GM15510 (cell line): ENCODE measurements at regions not wholly inside any gene's neighbourhood (a gene's known extent, or its start where the extent isn't known, plus 50 kb on each side); places are given as distances from the start of the nearest gene placed in this dataset.

Source experiments
- POLR2A ChIP-seq: IDR thresholded peaks from 3 replicates; pipeline ENCODE4 v1.6.1; 2011; ENCODE audit warnings: borderline replicate concordance; ENCODE audit not compliant: insufficient read length; ENCODE audit errors: extremely low read depth

DNA sequence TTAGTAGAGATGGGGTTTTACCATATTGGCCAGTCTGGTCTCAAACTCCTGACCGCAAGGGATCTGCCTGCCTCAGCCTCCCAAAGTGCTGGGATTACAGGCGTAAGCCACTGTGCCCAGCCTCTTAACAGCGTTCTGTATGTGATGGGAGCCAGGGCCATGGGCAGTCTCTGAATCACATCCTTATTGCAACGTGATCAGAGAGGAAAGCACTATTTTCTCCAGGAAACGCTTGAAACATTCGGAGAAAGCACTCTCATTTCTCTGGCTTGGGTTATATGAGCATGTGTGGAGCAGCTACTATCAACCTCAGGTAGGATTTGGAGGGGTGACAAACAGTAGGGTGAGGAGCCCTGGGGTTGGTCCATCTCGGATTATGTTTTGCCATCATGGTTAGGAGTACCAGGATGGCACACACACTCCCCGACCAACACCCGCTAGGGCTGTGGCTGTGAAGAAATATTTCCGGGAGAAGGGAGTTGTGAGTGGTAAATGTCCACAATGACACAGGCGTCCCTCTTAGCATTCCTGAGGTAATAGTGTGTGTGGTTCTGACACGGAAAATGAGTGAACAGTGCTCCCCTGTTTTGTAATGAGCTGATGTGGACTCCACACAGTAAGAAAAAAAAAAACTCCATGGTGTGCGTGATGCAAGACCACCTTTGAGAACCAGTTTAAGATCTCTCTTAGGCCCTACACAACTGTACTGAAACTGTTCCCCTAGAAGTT, 406.2 kb upstream of the ZNF608 start:
- TF ChIP-seq POLR2A, result no peak

DNA sequence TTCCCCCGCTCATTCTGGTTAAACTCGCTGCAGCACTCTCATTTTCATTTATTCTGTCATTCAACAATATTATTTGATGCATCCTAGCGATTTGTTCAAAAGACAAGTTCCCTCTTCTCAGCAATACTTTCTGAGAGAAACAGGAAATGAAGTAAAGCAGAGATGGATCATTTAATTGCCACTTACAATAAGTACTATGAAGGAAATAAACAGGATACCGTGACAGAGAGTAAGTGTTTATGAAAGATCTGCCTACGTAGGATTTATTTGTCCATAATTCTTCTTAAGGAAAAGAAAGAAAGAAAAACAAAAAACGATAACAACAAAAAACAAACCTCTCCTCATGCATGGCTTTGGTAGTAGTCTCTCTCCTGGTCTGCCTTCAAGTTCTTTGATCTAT, 406.8 kb upstream of the ZNF608 start:
- no peak for TF ChIP-seq POLR2A

DNA sequence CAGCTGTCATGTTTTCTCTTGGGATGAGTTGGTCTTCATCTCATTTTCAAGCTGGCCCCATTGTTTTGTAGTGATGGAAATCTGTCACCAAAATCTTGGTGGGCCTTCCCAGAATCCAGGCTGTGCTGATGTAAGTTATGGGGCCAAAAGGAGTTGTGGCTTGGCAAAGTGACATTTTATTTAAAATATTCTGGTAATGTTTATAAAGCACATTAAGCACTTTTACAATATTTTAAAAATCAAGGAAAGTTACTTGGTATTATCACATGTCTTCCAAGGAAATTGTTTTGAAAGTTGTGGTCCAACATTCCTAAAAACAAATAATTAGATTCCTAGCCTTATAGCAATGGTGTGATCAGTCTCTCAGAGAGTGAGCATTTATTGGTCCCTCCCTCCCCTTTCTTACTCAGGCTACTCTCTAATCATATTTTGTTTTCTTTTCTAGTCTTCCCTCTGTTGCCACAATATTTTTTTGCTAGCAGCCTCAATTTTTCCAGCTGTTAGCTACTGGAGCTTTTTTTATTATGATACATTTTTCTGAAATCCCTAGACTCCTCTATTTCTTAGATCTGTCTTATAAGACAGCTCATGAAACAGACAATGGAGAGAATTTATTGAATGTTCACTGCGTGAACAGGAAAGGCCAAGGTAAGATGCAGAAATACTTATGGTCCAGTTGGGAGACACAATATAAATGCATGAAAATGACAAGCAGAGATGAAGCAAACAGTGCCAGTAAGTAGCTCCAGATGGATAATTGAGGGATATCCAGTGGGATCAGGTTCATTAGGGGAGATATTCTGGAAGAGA, 408.1 kb upstream of the ZNF608 start:
- no peak for TF ChIP-seq POLR2A

DNA sequence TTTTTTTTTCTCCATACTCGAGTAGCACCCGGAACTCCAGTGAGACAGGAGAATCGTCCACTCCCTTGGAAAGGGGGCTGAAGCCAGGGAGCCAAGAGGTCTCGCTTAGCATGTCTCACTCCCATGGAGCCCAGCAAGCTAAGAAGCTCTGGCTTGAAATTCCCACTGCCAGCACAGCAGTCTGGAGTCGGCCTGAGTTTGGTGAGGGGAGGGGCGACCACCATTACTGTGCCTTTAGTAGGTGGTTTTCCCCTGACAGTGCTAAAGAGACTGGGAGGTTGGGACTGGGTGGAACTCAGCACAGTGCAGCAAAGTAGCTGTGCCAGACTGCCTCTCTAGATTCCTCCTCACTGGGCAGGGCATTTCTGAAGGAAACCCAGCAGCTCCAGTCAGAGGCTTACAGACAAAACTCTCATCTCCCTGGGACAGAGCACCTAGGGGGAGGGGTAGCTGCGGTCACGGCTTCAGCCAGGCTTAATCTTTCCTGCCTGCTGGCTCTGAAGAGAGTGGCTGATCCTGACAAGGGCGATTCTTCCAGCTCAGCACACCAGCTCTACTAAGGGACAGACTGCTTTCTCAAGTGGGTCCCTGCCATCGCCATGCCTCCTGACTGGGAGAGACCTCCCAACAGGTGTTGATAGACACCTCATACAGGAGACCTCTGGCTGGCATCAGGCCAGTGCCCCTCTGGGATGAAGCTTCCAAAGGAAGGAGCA, 414.5 kb upstream of the ZNF608 start:
- TF ChIP-seq POLR2A, result no peak

DNA sequence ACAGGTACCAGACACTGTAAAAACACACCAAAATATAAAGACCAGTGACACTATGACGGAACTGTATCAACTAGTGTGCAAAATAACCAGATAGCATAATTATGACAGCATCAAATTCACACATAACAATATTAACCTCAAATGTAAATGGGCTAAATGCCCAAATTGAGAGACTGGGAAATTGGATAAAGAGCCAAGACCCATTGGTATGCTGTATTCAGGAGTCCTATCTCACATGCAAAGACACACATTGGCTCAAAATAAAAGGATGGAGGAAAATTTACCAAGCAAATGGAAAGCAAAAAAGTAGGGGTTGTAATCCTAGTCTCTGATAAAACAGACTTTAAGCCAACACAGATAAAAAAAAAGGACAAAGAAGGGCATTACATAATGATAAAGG, 416.3 kb upstream of the ZNF608 start:
- no peak for TF ChIP-seq POLR2A

DNA sequence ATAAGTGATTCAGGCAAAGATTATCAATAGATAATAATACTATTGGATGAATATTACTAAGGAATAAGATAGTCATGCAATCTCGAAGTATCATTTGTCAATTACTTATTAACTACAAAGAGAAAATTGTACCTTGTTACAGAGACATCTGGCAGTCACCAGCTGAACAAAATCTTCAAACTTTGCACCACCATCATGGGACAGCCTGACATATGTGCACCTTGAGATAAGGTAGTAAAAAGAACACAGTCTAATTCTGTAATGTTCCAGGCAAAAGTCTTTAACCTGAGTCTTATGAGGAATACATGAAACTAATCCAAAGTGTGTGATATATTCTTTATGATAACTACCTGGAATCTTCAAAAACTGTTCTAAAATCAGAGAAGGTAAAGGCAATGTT, 423.0 kb upstream of the ZNF608 start:
- no peak for TF ChIP-seq POLR2A

DNA sequence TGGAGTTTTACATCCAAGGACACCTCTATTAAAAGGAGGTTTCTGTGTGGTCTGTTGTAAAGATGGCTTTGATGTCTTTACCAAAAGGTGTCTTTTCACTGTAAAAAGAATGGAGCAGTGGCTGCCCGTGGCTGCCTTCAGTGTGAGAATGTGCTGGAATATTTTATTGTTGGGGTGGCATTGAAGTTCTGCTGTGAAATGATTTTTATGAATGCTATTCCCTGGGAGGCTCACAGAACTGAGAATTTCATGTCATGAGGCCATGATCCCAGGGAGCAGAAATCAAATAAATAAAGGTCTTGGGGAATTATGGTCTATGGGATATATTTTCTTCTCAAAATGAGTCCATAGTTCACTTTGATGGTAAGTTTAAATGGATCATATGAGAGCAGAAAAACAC, 425.2 kb upstream of the ZNF608 start:
- no peak for TF ChIP-seq POLR2A

DNA sequence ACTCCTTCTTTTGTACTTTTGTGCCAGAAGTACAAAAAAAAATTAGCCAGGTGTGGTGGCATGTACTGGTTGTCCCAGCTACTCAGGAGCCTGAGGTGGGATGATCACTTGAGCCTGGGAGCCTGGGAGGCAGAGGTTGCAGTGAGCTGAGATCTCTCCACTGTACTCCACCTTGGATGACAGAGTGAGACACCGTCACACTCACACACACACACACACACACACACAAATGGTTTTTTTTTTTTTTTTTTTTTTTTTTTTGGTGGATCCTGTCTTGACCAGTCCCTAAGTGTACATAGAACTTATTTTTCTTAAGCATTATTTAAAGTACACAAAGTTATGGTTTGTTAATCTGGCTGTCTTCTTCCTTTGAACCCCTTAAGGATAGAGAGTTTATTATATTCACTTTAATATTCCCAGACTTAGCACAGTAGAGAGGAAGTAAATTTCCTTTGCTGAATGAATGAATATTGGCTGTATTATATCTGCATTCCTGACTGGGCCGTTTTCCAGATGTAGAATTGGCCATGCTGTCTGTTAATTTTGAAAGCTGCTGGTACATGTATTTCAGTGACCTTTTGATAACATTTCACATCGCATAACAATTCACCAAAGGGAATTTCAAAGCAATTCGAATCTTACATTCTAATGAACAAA, 429.0 kb upstream of the ZNF608 start:
- no peak for TF ChIP-seq POLR2A

DNA sequence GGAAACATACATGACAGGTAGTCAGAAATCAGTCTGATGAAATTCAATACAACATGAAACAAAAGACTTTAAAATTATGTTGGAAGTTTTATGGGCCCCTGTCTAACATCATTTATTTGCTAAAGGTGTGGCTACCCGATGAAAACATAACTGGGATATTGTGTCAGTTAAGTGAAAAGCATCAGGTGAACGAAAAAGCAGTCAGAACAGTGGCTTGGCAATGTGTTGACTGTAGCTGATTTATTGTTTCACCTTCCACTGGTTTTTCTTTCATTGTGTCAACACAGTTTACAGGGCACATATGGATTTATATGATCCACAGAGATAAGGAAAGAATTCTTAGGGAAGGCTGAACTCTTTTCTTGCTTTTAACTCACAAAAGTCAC, 429.6 kb upstream of the ZNF608 start:
- no peak for TF ChIP-seq POLR2A

DNA sequence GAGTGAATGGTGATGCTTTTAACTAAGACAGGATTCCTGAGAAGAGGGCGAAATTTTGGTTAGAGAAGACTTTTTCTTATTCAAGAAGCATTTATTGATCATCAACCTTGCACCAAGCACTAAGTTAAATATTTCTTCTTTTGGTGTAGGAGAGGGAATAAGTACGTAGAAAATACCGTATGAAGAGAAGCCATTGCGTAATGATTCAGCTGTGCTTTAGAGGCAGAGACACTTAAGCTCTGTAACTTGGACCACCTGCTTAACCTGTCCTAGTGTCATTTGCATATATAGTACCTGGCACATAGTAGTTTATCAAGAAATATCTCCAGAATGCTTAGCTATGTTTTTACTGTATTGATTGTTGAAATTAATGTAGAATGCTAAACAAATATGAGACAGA, 430.9 kb upstream of the ZNF608 start:
- no peak for TF ChIP-seq POLR2A

DNA sequence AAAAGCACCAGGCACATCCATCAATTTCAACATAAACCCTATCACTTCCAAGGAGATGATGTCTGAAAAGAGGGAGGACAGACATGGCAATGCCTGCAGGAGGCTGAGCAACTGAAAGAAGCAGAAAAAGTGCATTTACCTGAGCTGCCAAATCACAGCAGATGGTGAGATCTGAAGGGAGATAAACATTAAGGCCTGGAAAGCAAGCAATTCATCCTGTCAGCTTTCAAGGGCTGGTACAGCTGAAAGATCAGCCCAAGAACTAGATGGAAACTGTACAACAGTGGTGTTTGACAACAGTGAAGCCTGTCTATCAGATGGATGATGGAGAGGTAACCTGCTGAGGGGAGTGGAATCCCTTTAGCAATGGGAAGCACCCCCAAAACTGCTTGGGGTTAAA, 433.2 kb upstream of the ZNF608 start:
- no peak for TF ChIP-seq POLR2A

DNA sequence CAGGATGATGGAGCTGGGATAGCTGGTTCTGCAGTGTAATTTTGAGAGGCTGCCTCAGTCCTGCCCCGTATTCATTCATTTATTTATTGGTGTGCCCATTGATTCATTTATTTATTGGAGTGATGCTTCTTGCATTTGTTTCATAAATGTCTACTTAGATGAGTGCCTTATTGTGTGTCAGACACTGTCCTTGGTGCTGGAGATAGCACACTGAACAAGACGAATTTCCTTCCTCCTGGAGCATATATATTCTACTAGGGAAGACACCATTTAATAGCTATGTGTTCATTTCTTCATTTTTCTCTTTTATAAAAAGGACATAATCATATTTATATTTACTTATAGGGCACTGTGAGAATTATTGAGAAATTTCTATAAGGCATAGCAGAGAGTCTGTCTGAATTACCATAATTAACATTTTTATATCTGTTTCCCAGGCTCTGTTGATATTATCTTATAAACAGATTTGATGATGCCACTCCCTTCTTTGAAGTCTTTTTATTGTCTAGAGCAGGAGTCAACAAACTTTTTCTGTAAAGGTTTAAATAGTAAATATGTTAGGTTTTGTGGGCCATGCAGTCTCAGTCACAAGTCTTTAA, 433.9 kb upstream of the ZNF608 start:
- no peak for TF ChIP-seq POLR2A

DNA sequence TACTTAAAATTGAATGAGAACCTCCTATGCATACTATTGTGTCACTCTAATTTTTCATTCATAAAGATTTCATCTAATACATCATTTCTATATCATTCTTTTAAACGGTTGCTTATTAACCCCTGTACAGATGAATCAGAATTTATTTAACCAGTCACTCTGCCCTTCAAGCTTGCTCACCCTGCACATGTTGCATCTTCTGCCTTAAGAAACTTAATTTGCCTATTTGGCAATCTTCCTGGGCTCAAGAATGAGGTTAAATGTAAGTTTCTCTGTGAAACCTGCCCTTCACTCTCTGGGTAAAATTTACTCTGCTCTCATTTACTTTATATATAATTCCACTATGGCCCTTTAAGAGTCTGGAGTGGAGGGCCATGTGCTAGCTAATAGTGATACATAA, 434.7 kb upstream of the ZNF608 start:
- no peak for TF ChIP-seq POLR2A

DNA sequence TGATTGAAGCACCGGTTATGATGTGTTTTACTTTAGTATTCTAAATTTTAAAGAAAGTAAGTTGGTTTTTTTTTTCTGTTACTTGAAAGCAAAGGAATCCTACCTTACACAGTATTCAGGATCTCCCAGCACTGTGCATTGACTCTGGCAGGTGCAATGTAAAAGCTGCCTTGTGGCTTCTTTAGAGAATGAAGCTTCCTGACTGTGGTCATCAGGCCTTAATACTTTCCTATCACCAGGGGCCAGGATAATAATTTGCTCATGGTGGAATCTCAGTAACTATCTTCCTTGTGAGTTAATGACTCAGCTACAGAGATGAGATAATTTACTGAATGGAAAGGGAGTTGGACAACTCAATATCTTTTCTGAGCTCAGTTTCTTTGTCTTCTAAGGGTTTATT, 435.5 kb upstream of the ZNF608 start:
- no peak for TF ChIP-seq POLR2A

DNA sequence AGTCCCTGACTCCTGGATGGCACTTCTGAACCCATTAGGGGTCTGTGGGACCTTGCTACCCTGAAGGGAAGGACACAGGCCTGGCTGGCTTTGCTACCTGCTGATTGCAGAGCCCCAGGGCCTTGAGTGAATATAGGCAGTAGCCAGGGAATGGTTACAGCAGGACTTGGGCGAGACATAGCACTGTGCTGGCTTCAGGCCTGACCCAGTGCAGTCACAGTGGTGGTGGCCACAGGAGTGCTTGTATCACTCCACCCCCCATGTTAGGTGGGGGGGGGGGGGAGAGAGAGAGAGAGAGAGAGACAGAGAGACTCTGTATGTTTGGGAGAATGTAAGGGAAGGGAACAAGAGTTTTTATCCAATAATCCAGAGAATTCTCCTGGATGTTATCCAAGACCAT, 439.3 kb upstream of the ZNF608 start:
- no peak for TF ChIP-seq POLR2A
